Karpas-422 (cell line): ENCODE measurements at regions not wholly inside any gene's neighbourhood (a gene's known extent, or its start where the extent isn't known, plus 50 kb on each side); places are given as distances from the start of the nearest gene placed in this dataset.
"Not testable (repeated sequence)": the region's sequence is repeated elsewhere in the genome, so short reads cannot be mapped to it uniquely, and the experiment has no call there.

Experiments
- DNase-seq: peaks from one replicate; pipeline ENCODE4 v3.0.0-alpha.2; 2015
- H2AFZ ChIP-seq: fragments of 200-600 bp; sonication (generic); 2 replicates; pipeline ENCODE4 v1.6.1; 2014; ENCODE audit warnings: antibody characterized with exemption, low read length, mixed read lengths
- H3K27ac ChIP-seq: fragments of 200-600 bp; sonication (generic); 2 replicates; pipeline ENCODE4 v1.5.1; 2014; ENCODE audit warnings: mild to moderate bottlenecking, low read length, moderate library complexity
- H3K27me3 ChIP-seq: fragments of 200-600 bp; sonication (generic); 2 replicates; pipeline ENCODE4 v1.6.1; 2014; ENCODE audit warnings: low read length, mixed read lengths
- H3K36me3 ChIP-seq: fragments of 200-600 bp; sonication (generic); 2 replicates; pipeline ENCODE4 v1.6.1; 2014; ENCODE audit warnings: low read length, mixed read lengths; ENCODE audit not compliant: insufficient read depth
- H3K4me1 ChIP-seq: fragments of 200-600 bp; sonication (generic); 2 replicates; pipeline ENCODE4 v1.6.1; 2014; ENCODE audit warnings: mild to moderate bottlenecking, low read length, mixed read lengths
- H3K4me2 ChIP-seq: fragments of 200-600 bp; sonication (generic); 2 replicates; pipeline ENCODE4 v1.6.1; 2014; ENCODE audit warnings: low read length, low read depth, mild to moderate bottlenecking; ENCODE audit not compliant: poor library complexity, severe bottlenecking
- H3K4me3 ChIP-seq: fragments of 200-600 bp; sonication (generic); 2 replicates; pipeline ENCODE4 v1.5.1; 2014; ENCODE audit warnings: mild to moderate bottlenecking, antibody characterized with exemption, low read length, mixed read lengths
- H3K79me2 ChIP-seq: fragments of 200-600 bp; sonication (generic); 2 replicates; pipeline ENCODE4 v1.6.1; 2014; ENCODE audit warnings: mild to moderate bottlenecking, low read length, mixed read lengths
- H3K9ac ChIP-seq: fragments of 200-600 bp; sonication (generic); 2 replicates; pipeline ENCODE4 v1.6.0; 2014; ENCODE audit warnings: low read length
- H3K9me2 ChIP-seq: fragments of 200-600 bp; sonication (generic), shearing (Covaris generic); replicated peaks from 2 replicates; pipeline ENCODE4 v1.6.0; 2014; ENCODE audit warnings: mild to moderate bottlenecking, low read length, moderate library complexity; ENCODE audit not compliant: insufficient read depth
- H3K9me3 ChIP-seq: fragments of 300-700, 200-600 bp; sonication (generic); 2 replicates; pipeline ENCODE4 v1.6.1; 2014; ENCODE audit warnings: low read length, mixed read lengths
- H4K20me1 ChIP-seq: fragments of 200-600 bp; sonication (generic); 2 replicates; pipeline ENCODE4 v1.6.1; 2014; ENCODE audit warnings: mild to moderate bottlenecking, antibody characterized with exemption, low read length, low read depth; ENCODE audit not compliant: insufficient read depth

DNA sequence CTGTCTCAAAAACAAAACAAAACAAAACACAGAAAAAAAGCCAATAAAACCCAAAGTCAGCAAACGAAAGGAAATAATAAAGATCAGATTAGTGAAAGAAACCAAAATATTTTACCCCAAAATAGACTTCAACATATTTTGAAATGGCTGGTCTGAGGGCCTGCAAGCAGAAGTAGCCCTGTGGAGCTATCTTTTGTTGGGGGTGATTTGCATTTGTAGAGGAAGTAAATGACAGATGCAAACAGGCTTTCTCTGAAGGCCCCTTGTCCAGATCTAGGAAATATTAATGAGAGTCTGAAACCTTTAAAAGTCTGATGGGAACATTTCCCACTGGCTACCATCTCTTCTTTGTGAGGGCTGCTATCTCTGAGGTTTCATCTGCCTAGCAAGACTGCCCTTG, 74.0 kb downstream of the GCNT4 start:
- H3K4me3 ChIP-seq, result no peak overlapping the region
- H3K9me2 ChIP-seq, result no peaks in the 10 kb centered on the region
- no peaks in the 10 kb centered on the region for H3K79me2 ChIP-seq
- H3K4me1 ChIP-seq, result peaks cover 5% of the 10 kb centered on the region
- H3K9ac ChIP-seq, result no peak overlapping the region
- H3K36me3 ChIP-seq, result no peaks in the 10 kb centered on the region
- no peak for DNase-seq
- no peaks in the 10 kb centered on the region for H4K20me1 ChIP-seq
- no peaks in the 10 kb centered on the region for H3K27me3 ChIP-seq
- H2AFZ ChIP-seq, result no peak overlapping the region
- H3K27ac ChIP-seq, result no peak overlapping the region
- no peaks in the 10 kb centered on the region for H3K9me3 ChIP-seq
- no peak overlapping the region for H3K4me2 ChIP-seq

DNA sequence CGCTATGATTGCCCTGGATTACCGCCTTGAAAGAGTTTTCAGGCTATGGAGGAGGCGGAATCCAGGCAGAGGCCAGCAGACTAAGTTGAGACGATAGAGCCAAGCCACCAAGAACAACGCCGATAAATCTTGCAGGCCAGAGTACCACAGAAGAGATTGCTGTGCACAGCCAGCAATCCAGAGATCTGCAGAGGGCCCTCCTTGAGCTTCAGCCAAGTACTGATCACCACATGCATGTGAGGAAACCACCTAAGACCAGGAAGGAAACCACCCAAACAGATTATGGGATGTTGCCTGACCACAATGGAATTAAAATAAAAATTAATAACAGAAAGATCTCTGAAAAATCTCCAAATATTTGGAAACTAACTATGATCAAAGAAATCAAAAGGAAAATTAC, 74.9 kb downstream of the GCNT4 start:
- Histone ChIP-seq H3K4me2 (no peak overlapping the region), H3K9me3 (no peaks in the 10 kb centered on the region), H3K79me2 (no peaks in the 10 kb centered on the region), H4K20me1 (no peaks in the 10 kb centered on the region), H3K4me3 (no peak overlapping the region), H3K36me3 (no peaks in the 10 kb centered on the region), H3K27ac (no peak overlapping the region), H3K9ac (no peak overlapping the region), H3K27me3 (no peaks in the 10 kb centered on the region), H3K9me2 (no peaks in the 10 kb centered on the region), H3K4me1 (peaks cover 5% of the 10 kb centered on the region), H2AFZ (no peak overlapping the region)
- no peak for DNase-seq

DNA sequence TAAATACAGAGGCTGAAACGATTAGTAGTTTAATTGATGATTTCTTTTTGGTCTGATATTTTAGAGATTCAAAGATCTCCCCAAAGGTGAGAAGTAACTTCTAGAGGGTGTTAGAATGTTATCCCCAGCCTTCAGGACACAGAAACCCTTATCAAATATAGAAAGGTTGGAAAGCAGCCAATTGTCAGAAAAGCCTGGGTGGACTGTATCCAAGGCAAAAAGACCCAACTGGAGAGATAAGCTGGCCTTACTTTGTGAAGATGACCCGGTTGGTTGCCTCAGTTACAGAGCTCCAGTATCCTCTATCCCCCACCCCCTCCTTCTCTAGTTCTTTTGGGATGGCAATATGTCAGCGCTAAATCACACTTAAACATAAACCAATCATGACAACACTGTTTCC, 75.7 kb downstream of the GCNT4 start:
- Histone ChIP-seq H3K36me3 (no peaks in the 10 kb centered on the region), H3K4me1 (peaks cover 5% of the 10 kb centered on the region), H4K20me1 (no peaks in the 10 kb centered on the region), H3K27me3 (no peaks in the 10 kb centered on the region), H3K9me2 (no peaks in the 10 kb centered on the region), H2AFZ (no peak overlapping the region), H3K4me2 (no peak overlapping the region), H3K9ac (no peak overlapping the region), H3K4me3 (no peak overlapping the region), H3K27ac (no peak overlapping the region), H3K79me2 (no peaks in the 10 kb centered on the region), H3K9me3 (no peaks in the 10 kb centered on the region)
- DNase-seq, result no peak

DNA sequence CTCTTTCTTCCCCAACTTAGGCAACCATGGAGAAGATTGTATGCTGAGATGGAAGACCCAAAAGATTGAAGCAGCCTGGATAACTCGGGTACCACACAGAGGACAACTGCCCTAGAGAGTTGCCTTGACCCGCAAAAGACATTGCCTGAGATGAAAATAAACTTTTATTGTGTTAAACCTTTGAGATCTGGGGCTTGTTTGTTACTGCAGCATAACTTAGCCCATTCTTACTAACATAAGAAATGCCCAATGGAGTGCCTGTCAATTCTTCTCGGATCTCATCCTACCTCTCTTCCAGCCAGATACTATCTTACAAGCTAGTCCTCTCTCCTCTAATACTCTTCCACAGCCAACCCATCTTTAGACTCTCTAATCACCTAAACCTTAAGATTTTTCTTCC, 76.8 kb downstream of the GCNT4 start:
- no peak for DNase-seq
- Histone ChIP-seq H3K36me3 (no peaks in the 10 kb centered on the region), H2AFZ (no peak overlapping the region), H3K27me3 (no peaks in the 10 kb centered on the region), H3K4me1 (peaks cover 5% of the 10 kb centered on the region), H3K79me2 (no peaks in the 10 kb centered on the region), H3K9ac (no peak overlapping the region), H3K4me3 (no peak overlapping the region), H3K9me3 (no peaks in the 10 kb centered on the region), H3K4me2 (no peak overlapping the region), H3K9me2 (no peaks in the 10 kb centered on the region), H3K27ac (no peak overlapping the region), H4K20me1 (no peaks in the 10 kb centered on the region)

DNA sequence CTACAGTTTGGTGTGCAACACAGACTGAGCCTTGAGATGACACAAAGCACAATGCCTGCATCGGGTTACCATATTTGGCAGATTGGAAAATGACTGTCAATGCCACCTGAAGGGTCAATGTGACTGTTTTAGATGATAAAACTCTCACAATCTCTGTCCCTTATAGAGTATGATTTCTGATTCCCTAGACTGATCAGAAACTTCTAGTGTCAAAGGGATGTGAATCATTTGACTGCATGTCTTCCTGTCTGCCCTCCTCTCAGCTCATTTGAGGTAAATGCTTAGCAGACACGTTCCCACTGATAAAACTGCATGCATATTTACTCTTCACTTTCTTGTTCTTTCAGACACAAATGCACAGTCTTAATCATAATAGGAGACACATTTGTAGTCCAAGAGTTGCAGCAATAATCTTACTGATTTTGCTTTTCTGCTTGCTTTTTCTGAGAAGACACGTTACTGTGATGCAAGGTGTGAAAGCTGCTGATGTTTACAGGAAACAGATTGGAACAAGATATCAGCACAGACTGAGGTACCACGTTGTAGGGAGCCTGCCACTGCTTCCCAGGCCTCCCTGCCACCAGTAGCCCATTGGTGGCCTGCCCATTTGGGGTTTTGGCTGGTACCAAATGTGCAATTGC, 77.8 kb downstream of the GCNT4 start:
- Histone ChIP-seq H3K79me2 (no peaks in the 10 kb centered on the region), H3K27me3 (no peaks in the 10 kb centered on the region), H3K4me1 (peaks cover 5% of the 10 kb centered on the region), H3K4me2 (no peak overlapping the region), H3K27ac (no peak overlapping the region), H3K9ac (no peak overlapping the region), H3K9me3 (no peaks in the 10 kb centered on the region), H2AFZ (no peak overlapping the region), H4K20me1 (no peaks in the 10 kb centered on the region), H3K9me2 (no peaks in the 10 kb centered on the region), H3K4me3 (no peak overlapping the region), H3K36me3 (no peaks in the 10 kb centered on the region)
- DNase-seq, result no peak

DNA sequence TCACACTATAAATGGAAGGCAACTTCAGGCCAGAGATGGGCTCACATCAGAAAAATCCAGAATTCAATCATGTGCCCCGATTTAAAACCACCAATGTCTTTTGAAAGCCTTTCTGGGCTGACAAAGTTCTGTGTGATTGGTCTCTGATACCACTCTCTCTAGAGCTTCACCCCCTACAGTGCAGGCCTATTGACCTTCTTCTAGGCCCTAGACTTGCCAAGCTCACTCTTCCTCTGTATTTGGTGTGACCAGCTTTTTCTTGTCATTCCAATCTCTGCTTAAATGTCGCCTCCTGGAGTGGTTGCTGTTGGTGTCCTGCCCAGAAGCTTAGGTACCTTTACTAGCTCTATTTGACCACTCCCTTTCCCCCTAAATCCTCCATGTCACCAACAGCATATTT, 78.7 kb downstream of the GCNT4 start:
- Histone ChIP-seq H2AFZ (no peak overlapping the region), H3K27ac (no peak overlapping the region), H3K4me1 (peaks cover 5% of the 10 kb centered on the region), H3K9ac (no peak overlapping the region), H3K9me3 (no peaks in the 10 kb centered on the region), H3K79me2 (no peaks in the 10 kb centered on the region), H3K9me2 (no peaks in the 10 kb centered on the region), H4K20me1 (no peaks in the 10 kb centered on the region), H3K4me3 (no peak overlapping the region), H3K27me3 (no peaks in the 10 kb centered on the region), H3K4me2 (no peak overlapping the region), H3K36me3 (no peaks in the 10 kb centered on the region)
- no peak for DNase-seq

DNA sequence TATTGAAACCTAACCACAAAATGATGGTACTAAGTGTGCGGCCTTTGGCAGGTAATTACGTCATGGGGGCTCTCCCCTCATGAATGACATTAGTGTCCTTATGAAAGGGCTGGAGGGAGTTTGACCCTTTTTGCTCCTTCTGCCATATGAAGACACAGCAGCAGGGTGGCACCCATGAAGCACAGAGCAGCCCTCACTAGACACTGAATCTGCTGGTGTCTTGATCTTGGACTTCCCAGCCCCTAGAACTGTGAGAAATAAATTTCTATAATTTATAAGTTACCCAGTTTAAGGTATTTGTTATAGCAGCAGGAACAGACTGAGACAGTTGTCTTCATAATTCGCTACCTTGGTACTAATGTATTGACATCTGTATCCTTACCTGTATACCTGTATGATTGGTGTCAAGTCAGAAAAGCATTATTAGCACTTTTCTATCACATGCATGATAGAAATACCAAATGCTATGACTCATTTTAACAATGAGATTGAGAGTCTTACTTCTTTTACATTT, 80.4 kb downstream of the GCNT4 start:
- Histone ChIP-seq H3K4me1 (no peaks in the 10 kb centered on the region), H3K27me3 (no peaks in the 10 kb centered on the region), H3K4me2 (no peak overlapping the region), H3K27ac (no peak overlapping the region), H2AFZ (no peak overlapping the region), H3K79me2 (no peaks in the 10 kb centered on the region), H3K9ac (no peak overlapping the region), H4K20me1 (no peaks in the 10 kb centered on the region), H3K9me2 (no peaks in the 10 kb centered on the region), H3K36me3 (no peaks in the 10 kb centered on the region), H3K4me3 (no peak overlapping the region), H3K9me3 (no peaks in the 10 kb centered on the region)
- DNase-seq, result no peak

DNA sequence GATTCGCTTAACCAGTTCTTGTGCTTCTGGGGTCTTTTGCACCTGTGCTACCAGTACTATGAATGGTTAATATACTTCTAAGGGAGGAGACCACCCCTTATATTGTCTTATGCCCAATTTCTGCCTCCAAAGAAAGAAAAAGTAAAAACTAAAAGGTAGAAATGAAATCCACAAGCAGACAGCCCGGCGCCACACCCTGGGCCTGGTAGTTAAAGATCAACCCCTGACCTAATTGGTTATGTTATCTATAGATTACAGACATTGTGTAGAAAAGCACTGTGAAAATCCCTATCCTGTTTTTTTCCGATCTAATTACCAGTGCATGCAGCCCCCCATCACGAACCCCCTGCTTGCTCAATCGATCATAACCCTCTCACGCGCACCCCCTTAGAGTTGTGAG, 81.5 kb downstream of the GCNT4 start:
- H3K27ac ChIP-seq, H3K4me1 ChIP-seq, H3K79me2 ChIP-seq, H3K4me3 ChIP-seq, H3K36me3 ChIP-seq, DNase-seq, H2AFZ ChIP-seq, H4K20me1 ChIP-seq, H3K9me2 ChIP-seq, H3K9ac ChIP-seq, H3K4me2 ChIP-seq, H3K27me3 ChIP-seq, H3K9me3 ChIP-seq: not testable (repeated sequence)

DNA sequence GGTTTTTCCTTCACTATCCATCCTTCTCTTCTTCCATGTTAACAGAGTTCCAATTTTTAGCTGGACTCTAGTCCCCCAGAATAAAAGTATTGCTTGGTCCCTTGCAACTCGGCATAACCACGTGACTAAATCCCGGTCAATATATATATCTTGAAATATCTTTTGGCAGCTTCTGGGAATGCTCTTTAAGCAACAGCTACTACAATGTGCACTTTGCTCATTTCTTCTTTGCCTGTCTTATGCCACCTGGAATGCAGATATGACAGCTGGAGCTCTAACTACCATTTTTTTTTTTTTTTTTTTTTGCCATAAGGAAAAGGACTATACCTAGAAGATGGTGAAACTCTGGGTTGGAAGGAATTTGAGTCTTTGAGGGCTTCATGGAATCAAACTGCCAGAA, 82.6 kb downstream of the GCNT4 start:
- Histone ChIP-seq H3K79me2 (no peaks in the 10 kb centered on the region), H3K9me3 (no peaks in the 10 kb centered on the region), H3K27me3 (no peaks in the 10 kb centered on the region), H3K36me3 (no peaks in the 10 kb centered on the region), H3K9ac (no peak overlapping the region), H3K9me2 (no peaks in the 10 kb centered on the region), H3K4me3 (no peak overlapping the region), H2AFZ (no peak overlapping the region), H3K4me2 (no peak overlapping the region), H3K4me1 (no peaks in the 10 kb centered on the region), H4K20me1 (no peaks in the 10 kb centered on the region), H3K27ac (no peak overlapping the region)
- DNase-seq, result no peak
